ENCODE measurements at regions not wholly inside any gene's neighbourhood (a gene's known extent, or its start where the extent isn't known, plus 50 kb on each side); places are given as distances from the start of the nearest gene placed in this dataset.

- no peak overlapping the region for H3K4me3 ChIP-seq (ENCODE audit: low read depth, low read length)
- DNase-seq (ENCODE audit: low read depth), result peak; percentile 76
Observed at GRCh38 chr17:77471984-77472461, 331.3 kb downstream of the SEC14L1 start.

GRCh38 chr17:77472468-77473310 lies 331.9 kb downstream of the SEC14L1 start:
- DNase-seq (ENCODE audit: low read depth), result no peak
- no peak overlapping the region for H3K4me3 ChIP-seq (ENCODE audit: low read depth, low read length)

- no peak for DNase-seq (ENCODE audit: low read depth)
- no peak overlapping the region for H3K4me3 ChIP-seq (ENCODE audit: low read depth, low read length)
Observed at GRCh38 chr17:77473615-77474226, 333.0 kb downstream of the SEC14L1 start.

- no peak overlapping the region for H3K4me3 ChIP-seq (ENCODE audit: low read depth, low read length)
- no peak for DNase-seq (ENCODE audit: low read depth)
Observed at GRCh38 chr17:77474292-77474988, 333.7 kb downstream of the SEC14L1 start.

GRCh38 chr17:77475016-77475976 lies 334.5 kb downstream of the SEC14L1 start:
- no peak overlapping the region for H3K4me3 ChIP-seq (ENCODE audit: low read depth, low read length)
- DNase-seq (ENCODE audit: low read depth), result peak; percentile 73

GRCh38 chr17:77476006-77476405 lies 335.2 kb downstream of the SEC14L1 start:
- DNase-seq (ENCODE audit: low read depth), result no peak
- H3K4me3 ChIP-seq (ENCODE audit: low read depth, low read length), result no peak overlapping the region

GRCh38 chr17:77476498-77476897 lies 335.7 kb downstream of the SEC14L1 start:
- no peak for DNase-seq (ENCODE audit: low read depth)
- no peak overlapping the region for H3K4me3 ChIP-seq (ENCODE audit: low read depth, low read length)

GRCh38 chr17:77476931-77477805 lies 336.4 kb downstream of the SEC14L1 start:
- DNase-seq (ENCODE audit: low read depth), result peak; percentile 95
- H3K4me3 ChIP-seq (ENCODE audit: low read depth, low read length), result no peak overlapping the region

- DNase-seq (ENCODE audit: low read depth), result no peak
- no peak overlapping the region for H3K4me3 ChIP-seq (ENCODE audit: low read depth, low read length)
Observed at GRCh38 chr17:77478281-77478680, 337.5 kb downstream of the SEC14L1 start.

- no peak for DNase-seq (ENCODE audit: low read depth)
Observed at GRCh38 chr17:77478899-77479298, 338.1 kb downstream of the SEC14L1 start.

GRCh38 chr17:77479372-77480198 lies 338.8 kb downstream of the SEC14L1 start:
- H3K4me3 ChIP-seq (ENCODE audit: low read depth, low read length), result no peak overlapping the region
- no peak for DNase-seq (ENCODE audit: low read depth)

More at GRCh38 chr17:77478899-77479298, 338.1 kb downstream of the SEC14L1 start:
- no peak overlapping the region for H3K4me3 ChIP-seq (ENCODE audit: low read depth, low read length)

GRCh38 chr17:77480199-77480508 lies 339.4 kb downstream of the SEC14L1 start:
- H3K4me3 ChIP-seq (ENCODE audit: low read depth, low read length), result no peak overlapping the region
- DNase-seq (ENCODE audit: low read depth), result no peak

GRCh38 chr17:77480509-77481215 lies 339.9 kb downstream of the SEC14L1 start:
- H3K4me3 ChIP-seq (ENCODE audit: low read depth, low read length), result no peak overlapping the region
- DNase-seq (ENCODE audit: low read depth), result no peak

GRCh38 chr17:77481476-77482374 lies 341.0 kb downstream of the SEC14L1 start:
- no peak overlapping the region for H3K4me3 ChIP-seq (ENCODE audit: low read depth, low read length)
- DNase-seq (ENCODE audit: low read depth), result no peak

- DNase-seq (ENCODE audit: low read depth), result no peak
- no peak overlapping the region for H3K4me3 ChIP-seq (ENCODE audit: low read depth, low read length)
Observed at GRCh38 chr17:77482375-77483127, 341.8 kb downstream of the SEC14L1 start.

All from skeletal muscle cell (primary cell).